ENCODE measurements at regions not wholly inside any gene's neighbourhood (a gene's known extent, or its start where the extent isn't known, plus 50 kb on each side); places are given as distances from the start of the nearest gene placed in this dataset.
A peak's percentile ranks its signal among the peaks of the same experiment; 100 is the strongest.

DNA sequence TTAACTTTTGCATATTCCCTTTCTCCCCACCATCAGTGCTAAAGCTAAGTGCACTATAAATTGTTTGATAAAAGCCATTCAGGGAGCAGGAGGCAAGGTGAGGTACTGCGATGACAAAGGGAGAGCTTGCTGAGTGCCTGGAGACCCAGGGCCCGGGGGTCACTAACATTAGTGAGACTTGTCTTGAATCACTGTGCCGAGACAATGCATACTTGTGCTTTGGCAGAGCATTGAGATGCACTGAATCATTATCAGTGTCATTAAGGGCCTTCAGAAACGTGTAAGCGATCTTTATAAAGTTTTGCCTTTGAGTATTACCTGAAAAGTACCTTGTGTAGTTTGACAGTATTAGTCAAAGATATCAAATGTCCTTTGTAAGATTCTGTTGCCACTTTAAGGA lies 447.5 kb downstream of the PCNX1 start:
- no peak overlapping the region for H3K9ac ChIP-seq (ENCODE audit: low read depth in 1 of 2, low read length in 2 of 2)
- no peak overlapping the region for H3K27ac ChIP-seq (ENCODE audit: low read depth in 1 of 2, low read length in 2 of 2)
- H3K4me3 ChIP-seq (ENCODE audit: low read depth in 1 of 3, low read length in 3 of 3), result no peak overlapping the region
- no peak for DNase-seq (ENCODE audit: low spot score)
- no peaks in the 10 kb centered on the region for H3K9me3 ChIP-seq (ENCODE audit: control insufficient read depth in 4 of 4, low read length in 3 of 4)
- H3K4me1 ChIP-seq (ENCODE audit: control insufficient read depth in 4 of 4, insufficient read depth in 4 of 4, low read length in 3 of 4), result peaks cover 0 to 10% (median 7%) of the 10 kb centered on the region in 4 donors
- H3K36me3 ChIP-seq (ENCODE audit: control insufficient read depth in 4 of 4, insufficient read depth in 3 of 4, low read depth in 1 of 4, low read length in 3 of 4), result peaks cover 0 to 3% (median under 1%) of the 10 kb centered on the region in 4 donors
- 89% methylated on average over 5 of the region's 5 CpGs for WGBS
- no peaks in the 10 kb centered on the region for H3K27me3 ChIP-seq (ENCODE audit: control insufficient read depth in 4 of 4, insufficient read depth in 4 of 4, low read length in 3 of 4)
- TF ChIP-seq, protein P1, sequence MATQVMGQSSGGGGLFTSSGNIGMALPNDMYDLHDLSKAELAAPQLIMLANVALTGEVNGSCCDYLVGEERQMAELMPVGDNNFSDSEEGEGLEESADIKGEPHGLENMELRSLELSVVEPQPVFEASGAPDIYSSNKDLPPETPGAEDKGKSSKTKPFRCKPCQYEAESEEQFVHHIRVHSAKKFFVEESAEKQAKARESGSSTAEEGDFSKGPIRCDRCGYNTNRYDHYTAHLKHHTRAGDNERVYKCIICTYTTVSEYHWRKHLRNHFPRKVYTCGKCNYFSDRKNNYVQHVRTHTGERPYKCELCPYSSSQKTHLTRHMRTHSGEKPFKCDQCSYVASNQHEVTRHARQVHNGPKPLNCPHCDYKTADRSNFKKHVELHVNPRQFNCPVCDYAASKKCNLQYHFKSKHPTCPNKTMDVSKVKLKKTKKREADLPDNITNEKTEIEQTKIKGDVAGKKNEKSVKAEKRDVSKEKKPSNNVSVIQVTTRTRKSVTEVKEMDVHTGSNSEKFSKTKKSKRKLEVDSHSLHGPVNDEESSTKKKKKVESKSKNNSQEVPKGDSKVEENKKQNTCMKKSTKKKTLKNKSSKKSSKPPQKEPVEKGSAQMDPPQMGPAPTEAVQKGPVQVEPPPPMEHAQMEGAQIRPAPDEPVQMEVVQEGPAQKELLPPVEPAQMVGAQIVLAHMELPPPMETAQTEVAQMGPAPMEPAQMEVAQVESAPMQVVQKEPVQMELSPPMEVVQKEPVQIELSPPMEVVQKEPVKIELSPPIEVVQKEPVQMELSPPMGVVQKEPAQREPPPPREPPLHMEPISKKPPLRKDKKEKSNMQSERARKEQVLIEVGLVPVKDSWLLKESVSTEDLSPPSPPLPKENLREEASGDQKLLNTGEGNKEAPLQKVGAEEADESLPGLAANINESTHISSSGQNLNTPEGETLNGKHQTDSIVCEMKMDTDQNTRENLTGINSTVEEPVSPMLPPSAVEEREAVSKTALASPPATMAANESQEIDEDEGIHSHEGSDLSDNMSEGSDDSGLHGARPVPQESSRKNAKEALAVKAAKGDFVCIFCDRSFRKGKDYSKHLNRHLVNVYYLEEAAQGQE (IDR thresholded peaks at IDR 0.05), result no peak
- TF ChIP-seq RXRA (IDR thresholded peaks at IDR 0.05) (no peak), RAD21 (IDR thresholded peaks at IDR 0.05) (no peak), FOXA1 (IDR thresholded peaks at IDR 0.05) (no peak), FOXA2 (IDR thresholded peaks at IDR 0.05) (no peak), EGR1 (IDR thresholded peaks at IDR 0.05; ENCODE audit: low read depth in 2 of 2) (no peak), TAF1 (conservative IDR thresholded peaks at IDR 0.05) (no peak), HNF4G (IDR thresholded peaks at IDR 0.05) (no peak), YY1 (IDR thresholded peaks at IDR 0.05) (no peak)

DNA sequence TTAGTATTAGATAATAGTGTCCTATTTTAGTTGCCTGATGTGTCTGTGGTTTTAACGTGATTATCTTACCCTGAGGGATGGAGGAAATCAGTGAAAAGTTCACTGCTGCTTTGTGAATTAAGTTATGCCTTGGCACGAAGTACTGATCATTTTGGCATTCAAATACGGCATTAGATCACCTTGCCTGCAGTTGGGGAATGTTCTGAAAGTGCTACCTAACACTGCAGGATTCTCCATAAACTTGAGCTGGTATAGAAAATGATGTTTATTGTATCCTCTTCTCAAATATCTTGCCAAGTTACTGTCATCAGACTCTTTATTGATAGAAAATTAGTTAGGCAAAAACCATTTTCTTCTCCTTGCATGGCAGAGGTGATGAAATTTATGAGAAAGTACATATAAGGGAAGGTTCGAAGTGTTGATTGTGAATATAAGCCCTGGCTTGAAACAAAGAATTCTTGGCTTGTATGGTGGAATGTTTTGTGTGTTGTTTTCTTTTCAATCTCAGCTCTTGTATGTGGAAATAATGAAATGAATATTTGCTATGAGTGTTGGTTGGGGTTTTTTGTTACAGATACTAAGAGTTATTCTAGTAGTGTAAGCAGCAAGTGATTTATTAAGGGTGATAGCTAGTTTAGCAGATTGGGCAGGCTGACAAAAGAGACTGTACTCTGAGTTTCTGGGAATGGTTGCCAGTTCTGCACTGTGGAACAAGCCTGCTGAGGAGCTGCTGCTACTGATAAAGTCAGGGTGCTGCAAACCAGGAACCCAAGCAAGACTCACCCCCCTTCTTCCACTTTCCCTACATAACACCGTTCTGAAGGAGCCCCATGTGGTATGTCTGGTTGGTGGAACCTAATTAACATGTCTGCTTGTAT lies 448.3 kb downstream of the PCNX1 start:
- no peaks in the 10 kb centered on the region for H3K27me3 ChIP-seq (ENCODE audit: control insufficient read depth in 4 of 4, insufficient read depth in 4 of 4, low read length in 3 of 4)
- H3K36me3 ChIP-seq (ENCODE audit: control insufficient read depth in 4 of 4, insufficient read depth in 3 of 4, low read depth in 1 of 4, low read length in 3 of 4), result peaks cover 0 to 3% (median under 1%) of the 10 kb centered on the region in 4 donors
- no peak for DNase-seq (ENCODE audit: low spot score)
- H3K9me3 ChIP-seq (ENCODE audit: control insufficient read depth in 4 of 4, low read length in 3 of 4), result no peaks in the 10 kb centered on the region
- no peak overlapping the region for H3K27ac ChIP-seq (ENCODE audit: low read depth in 1 of 2, low read length in 2 of 2)
- no peak overlapping the region for H3K4me3 ChIP-seq (ENCODE audit: low read depth in 1 of 3, low read length in 3 of 3)
- no peak overlapping the region for H3K9ac ChIP-seq (ENCODE audit: low read depth in 1 of 2, low read length in 2 of 2)
- peaks cover 0 to 10% (median 7%) of the 10 kb centered on the region in 4 donors for H3K4me1 ChIP-seq (ENCODE audit: control insufficient read depth in 4 of 4, insufficient read depth in 4 of 4, low read length in 3 of 4)
- peak in 1 of 2 donors; percentile 8 for TF ChIP-seq RAD21 (IDR thresholded peaks at IDR 0.05)
- TF ChIP-seq MAX (IDR thresholded peaks at IDR 0.05), result no peak
- WGBS, result 37% methylated on average over 5 of the region's 5 CpGs

- H3K36me3 ChIP-seq (ENCODE audit: control insufficient read depth in 4 of 4, insufficient read depth in 3 of 4, low read depth in 1 of 4, low read length in 3 of 4), result peaks cover 0 to 1% (median 0%) of the 10 kb centered on the region in 4 donors
- H3K9ac ChIP-seq (ENCODE audit: low read depth in 1 of 2, low read length in 2 of 2), result no peak overlapping the region
- no peak overlapping the region for H3K4me3 ChIP-seq (ENCODE audit: low read depth in 1 of 3, low read length in 3 of 3)
- DNase-seq (ENCODE audit: low spot score), result no peak
- H3K9me3 ChIP-seq (ENCODE audit: control insufficient read depth in 4 of 4, low read length in 3 of 4), result no peaks in the 10 kb centered on the region
- H3K27ac ChIP-seq (ENCODE audit: low read depth in 1 of 2, low read length in 2 of 2), result no peak overlapping the region
- peaks cover 0 to 16% (median 9%) of the 10 kb centered on the region in 4 donors for H3K4me1 ChIP-seq (ENCODE audit: control insufficient read depth in 4 of 4, insufficient read depth in 4 of 4, low read length in 3 of 4)
- no peaks in the 10 kb centered on the region for H3K27me3 ChIP-seq (ENCODE audit: control insufficient read depth in 4 of 4, insufficient read depth in 4 of 4, low read length in 3 of 4)
- WGBS, result 87% methylated on average over 6 of the region's 6 CpGs
- no peak for TF ChIP-seq HNF4G (IDR thresholded peaks at IDR 0.05)
- no peak for TF ChIP-seq SP1 (IDR thresholded peaks at IDR 0.05)
- no peak for TF ChIP-seq RXRA (IDR thresholded peaks at IDR 0.05)
- no peak for TF ChIP-seq JUND (IDR thresholded peaks at IDR 0.05)
- TF ChIP-seq YY1 (IDR thresholded peaks at IDR 0.05), result no peak
- TF ChIP-seq TAF1 (conservative IDR thresholded peaks at IDR 0.05), result no peak
- TF ChIP-seq HNF4A (conservative IDR thresholded peaks at IDR 0.05), result no peak
- TF ChIP-seq NR2F2 (IDR thresholded peaks at IDR 0.05), result no peak
- TF ChIP-seq FOXA1 (IDR thresholded peaks at IDR 0.05), result no peak
- TF ChIP-seq, protein P2, sequence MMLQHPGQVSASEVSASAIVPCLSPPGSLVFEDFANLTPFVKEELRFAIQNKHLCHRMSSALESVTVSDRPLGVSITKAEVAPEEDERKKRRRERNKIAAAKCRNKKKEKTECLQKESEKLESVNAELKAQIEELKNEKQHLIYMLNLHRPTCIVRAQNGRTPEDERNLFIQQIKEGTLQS (IDR thresholded peaks at IDR 0.05), result no peak
- TF ChIP-seq RAD21 (IDR thresholded peaks at IDR 0.05), result no peak
- no peak for TF ChIP-seq FOXA2 (IDR thresholded peaks at IDR 0.05)
- no peak for TF ChIP-seq EGR1 (IDR thresholded peaks at IDR 0.05; ENCODE audit: low read depth in 2 of 2)
- TF ChIP-seq, protein P1 (IDR thresholded peaks at IDR 0.05), result no peak
- TF ChIP-seq GABPA (IDR thresholded peaks at IDR 0.05 in 1 of 2, conservative IDR thresholded peaks at IDR 0.05 in 1 of 2), result no peak
- no peak for TF ChIP-seq MAX (IDR thresholded peaks at IDR 0.05)
Observed at GRCh38 chr14:71358209-71358931, 451.1 kb downstream of the PCNX1 start.
